NCI-H2227 treated with DMSO at 0.1 percent for 48 hours (cell line): ENCODE measurements at regions not wholly inside any gene's neighbourhood (a gene's known extent, or its start where the extent isn't known, plus 50 kb on each side); places are given as distances from the start of the nearest gene placed in this dataset.
A peak's percentile ranks its signal among the peaks of the same experiment; 100 is the strongest.

Experiments
- DNase-seq: peaks from one replicate; lab custom pipeline; 2025; lab: John Stamatoyannopoulos, UW

DNA sequence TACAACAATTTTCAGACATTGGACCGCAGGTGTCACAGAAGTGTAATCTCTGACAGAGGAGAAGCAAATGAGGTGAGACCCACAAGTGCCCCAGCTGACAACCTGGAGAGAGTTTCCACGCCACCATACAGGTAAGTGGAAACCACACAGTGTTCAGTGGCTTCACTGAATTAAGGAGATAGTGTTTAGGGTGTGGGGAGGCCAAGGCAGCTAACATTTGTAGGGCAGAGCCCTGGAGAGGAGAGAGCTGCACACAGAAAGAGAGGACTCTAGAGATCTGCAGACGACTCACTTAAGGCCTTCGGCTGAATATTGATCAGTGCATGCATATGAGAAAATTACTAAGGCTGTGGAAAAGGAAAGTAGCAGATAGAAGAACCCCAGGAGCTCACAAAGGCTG lies 228.9 kb upstream of the TNRC6C start:
- DNase-seq, result no peak

DNA sequence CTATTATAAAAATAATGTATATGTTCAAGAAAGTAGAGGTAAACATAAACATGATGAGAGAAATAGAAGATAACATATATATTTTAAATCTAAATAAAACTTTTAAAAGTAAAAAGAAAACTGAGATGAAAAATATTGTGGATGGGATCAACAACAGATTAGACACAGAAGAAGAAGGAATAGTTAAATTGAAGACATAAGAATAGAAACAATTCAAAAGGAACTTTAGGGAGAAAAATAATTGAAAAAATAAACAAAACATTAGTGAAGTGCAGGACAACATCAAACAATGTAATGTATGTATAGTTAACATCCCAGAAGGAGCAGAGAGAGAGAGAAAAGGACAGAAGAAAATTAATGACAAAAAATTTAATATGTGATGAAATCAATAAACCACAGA lies 228.1 kb upstream of the TNRC6C start:
- DNase-seq, result no peak

DNA sequence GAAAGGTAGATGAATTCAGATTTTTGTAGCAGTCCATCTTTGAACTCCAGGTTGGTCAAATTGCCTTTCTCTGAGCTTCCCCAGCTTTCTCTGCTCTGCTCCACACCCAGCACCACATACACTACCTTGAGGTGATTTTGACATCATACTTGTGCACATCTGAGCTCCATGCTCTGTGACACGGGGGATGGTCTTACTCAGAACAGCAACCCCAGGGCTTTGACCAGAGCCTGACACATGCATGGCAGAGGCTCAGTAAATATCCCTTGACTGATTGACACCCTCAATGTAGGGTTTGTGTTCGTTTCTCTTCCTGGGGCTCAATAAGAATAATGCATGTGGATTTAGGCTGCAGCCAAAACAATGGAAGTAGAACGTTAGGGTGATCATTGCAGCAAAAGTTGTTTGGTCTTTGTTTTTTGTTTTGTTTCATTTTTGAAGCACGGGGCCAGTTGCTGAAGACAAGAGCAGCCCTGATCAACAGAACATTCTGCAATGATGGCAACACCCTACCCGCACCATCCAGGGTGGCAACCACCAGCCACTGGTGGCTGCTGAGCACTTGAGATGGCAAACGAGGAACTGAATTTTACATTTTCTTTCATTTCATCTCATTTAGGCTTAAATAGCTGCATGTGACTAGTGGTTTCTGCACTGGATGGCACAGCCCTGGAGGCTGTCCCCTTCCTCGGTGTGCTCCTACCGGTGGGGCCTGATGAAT lies 224.8 kb upstream of the TNRC6C start:
- no peak for DNase-seq

DNA sequence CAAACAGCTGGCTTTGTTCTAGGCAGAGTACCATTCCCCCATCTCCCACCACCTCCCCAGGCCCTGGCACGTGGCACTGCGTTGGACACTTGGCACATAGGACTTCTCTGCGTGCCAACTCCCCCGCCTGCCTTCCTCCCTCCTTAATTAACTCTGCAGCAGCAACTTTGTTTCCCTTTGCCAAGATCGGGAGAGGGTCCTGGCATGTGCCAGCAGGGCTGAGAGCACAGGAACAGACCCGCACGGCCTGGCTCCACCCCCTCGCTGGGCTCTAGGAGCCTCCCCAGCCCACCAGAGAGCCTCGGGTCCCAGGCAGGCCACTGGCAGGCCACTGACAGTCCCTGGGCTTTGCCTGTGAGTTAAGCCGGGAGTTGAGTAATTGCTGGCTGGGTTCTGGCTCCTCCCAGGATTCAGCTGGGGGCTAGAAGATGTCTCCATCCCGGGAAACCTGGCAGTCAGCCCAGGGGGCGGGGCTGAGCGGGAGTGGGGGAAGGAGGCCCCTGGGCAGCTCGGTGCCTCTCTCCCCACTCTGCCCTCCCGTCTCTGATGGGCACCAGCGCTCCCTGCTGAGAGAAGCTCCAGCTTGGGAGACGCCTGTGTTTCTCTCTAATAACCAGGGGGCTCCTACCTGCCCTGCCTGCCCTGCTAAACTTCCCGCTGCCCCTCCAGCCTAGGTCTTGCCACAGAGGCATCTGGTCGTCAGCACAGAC lies 224.0 kb upstream of the TNRC6C start:
- DNase-seq, result peak; percentile 92

DNA sequence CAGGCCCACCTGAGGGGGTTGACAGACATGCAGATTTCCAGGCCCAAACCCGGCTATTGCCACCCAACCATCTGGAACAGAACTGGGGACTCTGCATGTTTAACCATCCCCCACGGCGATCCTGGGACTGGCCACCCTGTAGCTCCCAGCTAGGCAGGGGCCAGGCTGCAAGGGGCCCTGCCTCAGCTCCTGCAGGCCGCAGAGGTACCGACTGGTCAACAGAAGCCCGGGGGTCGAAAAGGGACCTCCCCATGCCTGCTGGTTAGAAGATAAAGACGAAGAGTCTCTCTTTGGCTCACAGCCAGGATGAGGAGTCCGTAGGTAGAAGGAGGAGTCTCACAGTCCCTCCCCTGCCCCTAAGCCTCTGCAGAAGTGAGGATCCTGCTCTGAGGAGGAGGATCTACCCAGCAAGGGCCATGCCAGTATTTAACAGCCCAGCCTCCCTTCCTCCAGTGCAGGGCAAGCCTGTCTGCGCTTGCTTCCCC lies 223.4 kb upstream of the TNRC6C start:
- peak; percentile 95 for DNase-seq

DNA sequence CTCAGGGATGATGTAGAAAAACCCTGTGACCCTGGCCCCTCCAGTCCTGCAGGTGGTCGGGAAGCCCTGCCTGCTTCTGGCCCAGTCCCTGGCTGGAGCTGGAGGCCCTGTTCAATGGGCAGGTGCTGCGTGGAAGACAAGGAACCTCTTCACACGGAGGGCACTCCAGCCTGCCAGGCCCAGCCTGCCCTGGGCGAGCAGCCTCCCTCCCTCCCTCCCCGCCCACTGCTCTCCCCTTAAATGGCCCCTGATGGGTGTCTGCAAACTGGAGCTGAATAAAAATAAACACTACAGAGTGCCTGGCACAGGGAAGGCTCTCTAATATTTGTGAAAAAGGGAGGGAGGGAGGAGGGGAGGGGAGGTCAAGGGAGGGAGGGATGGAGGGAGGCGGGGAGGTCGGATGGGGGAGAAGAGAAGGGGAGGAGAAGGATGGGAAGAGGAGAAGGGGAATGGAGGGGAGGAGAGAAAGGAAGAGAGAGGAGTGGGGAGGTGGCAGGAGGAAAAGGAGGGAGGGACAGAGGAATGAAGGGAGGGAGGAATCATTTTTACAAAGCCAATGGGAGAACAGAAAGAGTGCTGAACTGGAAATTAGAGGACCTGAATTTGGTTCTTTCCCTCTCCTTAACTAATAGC lies 222.8 kb upstream of the TNRC6C start:
- peak; percentile 96 for DNase-seq

DNA sequence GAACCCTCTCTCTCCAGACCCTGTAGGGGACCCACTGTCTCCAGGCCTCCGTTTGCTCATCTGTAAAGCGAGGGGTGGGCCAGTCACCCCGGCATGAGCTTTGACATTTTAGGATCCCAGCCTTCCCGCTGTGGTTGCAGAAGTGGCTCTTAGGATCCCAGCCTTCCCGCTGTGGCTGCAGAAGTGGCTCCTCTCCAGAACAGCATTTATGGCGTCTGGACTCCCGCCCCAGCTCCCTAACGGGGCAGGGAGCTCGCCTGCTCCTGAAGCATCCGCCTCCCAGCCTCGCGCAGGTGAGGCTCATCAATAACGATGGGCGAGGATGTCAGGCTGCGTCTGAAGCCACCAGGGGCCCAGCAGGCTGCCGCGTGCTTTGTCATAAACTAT lies 222.3 kb upstream of the TNRC6C start:
- DNase-seq, result peak; percentile 66

- DNase-seq, result no peak
Measured at GRCh38 chr17:77736721-77737120, 221.8 kb upstream of the TNRC6C start.

DNA sequence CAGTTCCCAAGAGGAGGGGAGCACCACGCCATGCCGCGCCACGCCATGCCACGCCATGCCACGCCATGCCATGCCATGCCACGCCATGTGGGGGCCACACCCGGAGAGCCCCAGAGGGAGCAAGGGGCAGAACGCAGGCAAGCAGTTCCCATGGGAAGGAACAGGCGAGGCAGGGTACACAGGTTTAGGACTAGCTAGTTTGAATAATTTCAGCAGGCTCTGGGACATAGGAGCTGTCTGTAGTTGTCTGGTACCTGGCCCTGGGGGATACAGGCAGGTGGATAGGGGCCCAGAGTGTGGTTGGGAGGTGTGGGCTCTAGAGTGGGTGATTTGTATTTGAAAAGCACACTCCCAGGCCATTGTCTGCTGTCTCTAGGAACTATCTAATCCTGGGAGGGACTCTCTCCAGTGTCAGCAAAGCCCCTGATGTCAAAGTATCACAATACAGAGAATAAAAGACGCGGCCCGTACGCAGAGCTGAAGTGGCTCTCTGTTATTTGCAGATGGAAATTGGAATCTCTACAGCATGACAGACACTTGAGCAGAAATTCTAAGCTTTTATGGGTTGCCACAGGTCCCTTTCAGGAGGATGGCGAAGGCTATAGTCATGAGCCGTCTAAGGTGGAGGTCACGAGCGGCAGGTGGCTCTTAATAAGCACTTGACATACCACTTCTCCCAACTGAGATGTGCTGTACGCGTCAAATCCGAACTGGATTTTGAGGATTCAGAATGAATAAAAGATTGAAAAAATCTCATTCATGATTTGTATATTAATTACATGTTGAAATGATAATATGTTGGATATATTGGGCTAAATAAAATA lies 220.8 kb upstream of the TNRC6C start:
- DNase-seq, result peak; percentile 92

- DNase-seq, result no peak
Measured at GRCh38 chr17:77738751-77739531, 219.6 kb upstream of the TNRC6C start.

DNA sequence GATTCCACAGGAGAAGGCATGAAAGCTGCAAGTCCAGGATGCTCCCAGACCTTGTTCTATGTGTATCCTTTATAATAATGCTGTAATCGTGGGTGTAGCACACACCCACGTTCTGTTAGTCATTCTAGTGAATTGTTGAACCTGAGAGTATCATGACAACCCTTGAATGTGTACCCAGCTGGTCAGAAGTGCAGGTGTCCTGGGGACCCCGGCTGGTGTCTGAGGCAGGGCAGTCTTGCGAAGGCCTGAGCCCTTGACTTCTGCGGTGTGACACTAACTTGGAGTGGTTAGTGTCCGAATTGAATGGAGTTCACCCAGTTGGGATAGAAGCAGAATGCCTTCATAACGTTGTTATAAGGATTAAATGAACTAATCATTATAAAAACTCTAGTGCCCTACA lies 218.0 kb upstream of the TNRC6C start:
- no peak for DNase-seq

- no peak for DNase-seq
Measured at GRCh38 chr17:77741109-77741508, 217.4 kb upstream of the TNRC6C start.

DNA sequence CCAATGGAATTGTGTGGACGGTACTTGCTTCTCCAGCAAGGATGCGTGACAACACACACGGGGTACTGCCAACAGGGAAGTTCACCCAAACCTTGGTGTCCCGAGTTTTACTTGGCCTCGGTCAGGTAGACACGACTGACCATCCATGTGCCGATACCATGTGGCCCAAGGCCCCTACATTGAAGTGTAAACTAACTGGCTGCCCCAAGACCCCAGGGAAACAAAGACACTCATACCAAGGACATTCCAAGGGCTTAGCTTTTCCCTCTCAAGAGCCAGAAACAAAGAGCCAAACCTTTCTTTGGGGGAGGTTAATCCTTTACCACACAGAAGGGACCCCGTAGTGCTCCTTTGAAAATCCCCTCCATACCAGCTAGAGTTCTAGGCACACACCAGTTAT lies 215.9 kb upstream of the TNRC6C start:
- no peak for DNase-seq

DNA sequence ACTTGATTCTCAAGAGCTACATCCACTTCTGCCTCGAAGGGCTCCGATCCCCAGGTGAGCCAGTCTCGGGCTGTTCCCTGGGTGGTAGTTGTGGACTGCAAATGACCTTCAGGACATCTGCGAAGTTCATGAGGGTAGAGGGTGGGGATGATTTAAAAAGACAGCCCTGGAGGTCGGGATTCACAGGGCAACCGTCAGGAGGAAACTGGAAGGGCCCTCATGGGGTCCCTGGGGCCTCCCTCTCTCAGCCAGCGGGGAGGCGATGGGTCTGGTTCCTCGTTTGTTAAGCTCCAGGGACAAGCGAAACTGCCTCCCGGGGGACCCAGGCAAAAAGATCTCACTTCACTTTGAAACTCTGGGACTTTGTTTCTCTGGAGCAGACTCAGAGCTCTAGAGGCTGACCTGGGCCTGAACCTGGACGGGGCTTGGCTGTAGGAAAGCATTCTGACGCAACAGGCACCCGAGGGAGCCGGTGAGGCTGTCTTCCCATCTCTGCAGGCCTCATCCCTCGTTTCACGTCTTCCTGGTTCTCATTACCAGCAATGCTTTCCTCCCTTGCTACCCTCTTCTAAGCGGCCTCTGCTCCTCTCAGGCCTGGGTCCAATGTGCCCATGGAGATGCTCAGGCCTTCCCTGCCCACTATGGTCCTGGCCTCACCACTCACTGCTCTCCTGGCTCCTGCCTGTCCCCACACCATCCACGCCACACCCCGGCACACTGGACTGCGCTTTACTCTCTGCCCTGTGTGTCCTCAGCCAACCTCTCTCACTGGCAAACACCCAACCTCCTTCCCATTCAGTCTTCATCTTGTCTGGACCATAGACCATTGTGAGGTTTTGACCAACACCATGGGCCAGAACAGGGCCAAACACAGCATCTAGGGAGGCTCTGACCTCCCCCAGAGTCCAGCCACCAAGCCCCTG lies 214.2 kb upstream of the TNRC6C start:
- DNase-seq, result no peak

DNA sequence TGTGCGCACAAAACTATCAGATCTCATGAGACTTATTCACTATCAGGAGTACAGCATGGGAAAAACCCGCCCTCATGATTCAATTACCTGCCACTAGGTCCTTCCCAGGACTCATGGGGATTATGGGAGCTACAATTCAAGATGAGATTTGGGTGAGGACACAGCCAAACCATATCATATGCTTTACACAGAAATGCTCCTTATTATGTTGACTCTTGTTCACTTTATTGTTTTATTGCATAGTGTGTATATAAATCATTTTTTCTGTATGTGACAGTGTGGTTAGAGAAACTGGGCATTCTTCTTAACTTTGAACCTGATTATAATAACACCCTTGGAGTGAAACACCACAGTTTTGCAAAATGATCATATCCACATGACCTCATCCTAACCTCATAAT lies 212.8 kb upstream of the TNRC6C start:
- DNase-seq, result no peak

- no peak for DNase-seq
Measured at GRCh38 chr17:77746393-77746792, 212.1 kb upstream of the TNRC6C start.

DNA sequence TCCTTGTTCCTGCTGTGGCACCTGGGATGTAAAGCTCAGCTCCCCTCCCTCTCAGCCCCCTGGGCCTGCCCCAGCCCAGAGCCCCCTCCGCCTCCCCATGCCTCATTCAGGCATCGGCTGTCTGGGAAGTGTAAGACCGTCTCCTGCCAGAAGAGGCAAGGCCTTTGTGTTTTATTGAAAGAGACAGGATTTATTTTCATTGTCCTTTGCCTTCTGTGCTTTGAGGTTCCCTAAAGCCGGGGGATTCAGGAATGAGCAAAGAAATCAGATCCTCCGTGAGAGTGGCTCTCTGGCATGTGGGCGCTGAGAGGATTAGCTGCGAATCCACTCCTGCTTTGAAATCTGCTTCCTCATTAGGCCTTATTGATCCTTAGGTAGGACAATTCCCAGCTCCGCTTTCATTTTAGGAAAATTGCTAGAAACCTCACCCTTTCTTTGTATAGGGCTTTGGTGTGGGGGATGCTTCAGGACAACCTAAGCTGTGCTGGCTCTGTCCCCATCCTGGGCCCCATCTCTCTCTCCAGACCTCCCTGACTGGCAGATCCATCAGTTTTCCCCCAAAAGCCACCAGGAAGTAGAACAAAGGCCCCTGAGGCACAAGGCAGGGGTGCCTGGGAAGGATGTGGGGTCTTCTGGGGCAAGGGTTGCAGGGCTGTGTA lies 211.5 kb upstream of the TNRC6C start:
- no peak for DNase-seq

DNA sequence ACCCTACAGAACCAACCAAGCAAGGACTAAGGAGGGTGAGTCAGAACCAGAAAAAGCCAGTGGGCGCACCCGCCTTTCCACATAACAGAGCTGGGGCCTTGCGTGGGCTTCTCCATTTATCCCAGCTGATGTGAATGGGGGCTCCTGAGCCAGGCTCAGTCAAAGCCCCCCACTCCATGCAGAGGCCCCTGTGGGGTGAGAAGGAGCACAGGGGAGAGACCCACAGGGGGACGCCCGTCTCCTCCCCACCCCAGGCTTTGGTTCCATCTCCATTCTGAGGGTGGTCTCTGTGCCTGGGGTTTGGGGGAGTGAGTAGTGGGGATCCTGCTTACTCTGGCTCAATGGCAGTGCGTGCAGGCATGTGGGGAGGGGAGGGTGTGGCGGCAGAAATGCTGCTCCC lies 210.1 kb upstream of the TNRC6C start:
- no peak for DNase-seq

DNA sequence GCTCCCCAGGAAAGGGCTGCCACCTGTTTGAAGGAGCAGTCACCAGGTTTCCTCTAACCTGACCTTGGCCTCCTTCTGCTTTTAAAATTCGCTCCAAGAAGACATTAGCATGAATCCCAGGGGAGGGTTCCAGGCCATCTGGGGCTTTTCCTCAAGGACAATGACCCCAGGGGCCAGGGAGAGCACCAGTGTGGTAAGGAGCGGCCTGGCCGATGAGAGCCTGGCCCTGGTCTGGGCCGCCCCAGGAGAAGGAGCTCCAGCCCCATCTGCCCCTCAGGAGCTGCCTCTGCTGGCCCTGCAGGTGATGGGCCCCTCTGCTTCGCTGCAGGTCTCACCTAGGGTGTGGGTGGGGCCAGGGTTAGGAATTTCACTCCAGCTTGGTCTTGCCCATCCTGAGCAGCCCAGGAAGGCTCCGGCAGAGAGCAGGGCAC lies 209.2 kb upstream of the TNRC6C start:
- no peak for DNase-seq

- peak; percentile 13 for DNase-seq
Measured at GRCh38 chr17:77749989-77750388, 208.5 kb upstream of the TNRC6C start.
